Activated CD4-positive, alpha-beta T cell treated with anti-CD3 and anti-CD28 coated beads, Interleukin-10, Interleukin-2, amounts not matched to agents 100 ng/mL and 50 ng/mL, durations not matched to agents 16 hours and 8 hours (primary cell): ENCODE measurements at regions not wholly inside any gene's neighbourhood (a gene's known extent, or its start where the extent isn't known, plus 50 kb on each side); places are given as distances from the start of the nearest gene placed in this dataset.

Experiments
- DNase-seq: peaks from one replicate; pipeline ENCODE4 v3.0.0-alpha.2; 2020

- DNase-seq = peak; percentile 90
These were observed 524.2 kb upstream of the TCF4 start for GRCh38 chr18:56112013-56112749.

GRCh38 chr18:56109757-56110156 lies 521.8 kb upstream of the TCF4 start:
- no peak for DNase-seq

GRCh38 chr18:56108478-56109367 lies 520.7 kb upstream of the TCF4 start:
- DNase-seq = no peak

- DNase-seq = no peak
These were observed 520.0 kb upstream of the TCF4 start for GRCh38 chr18:56107821-56108477.

GRCh38 chr18:56100090-56100722 lies 512.2 kb upstream of the TCF4 start:
- no peak for DNase-seq

GRCh38 chr18:56097621-56098020 lies 509.6 kb upstream of the TCF4 start:
- DNase-seq = no peak

GRCh38 chr18:56096861-56097260 lies 508.9 kb upstream of the TCF4 start:
- DNase-seq = no peak

GRCh38 chr18:56089612-56090258 lies 501.7 kb upstream of the TCF4 start:
- DNase-seq = no peak

- DNase-seq = no peak
These were observed 498.8 kb upstream of the TCF4 start for GRCh38 chr18:56086786-56087185.

GRCh38 chr18:56086176-56086575 lies 498.2 kb upstream of the TCF4 start:
- no peak for DNase-seq

GRCh38 chr18:56085551-56085950 lies 497.6 kb upstream of the TCF4 start:
- no peak for DNase-seq

- DNase-seq = no peak
These were observed 495.7 kb upstream of the TCF4 start for GRCh38 chr18:56083523-56084287.

- DNase-seq = no peak
These were observed 495.1 kb upstream of the TCF4 start for GRCh38 chr18:56083097-56083521.

GRCh38 chr18:56076723-56077122 lies 488.7 kb upstream of the TCF4 start:
- no peak for DNase-seq

GRCh38 chr18:56068701-56069100 lies 480.7 kb upstream of the TCF4 start:
- DNase-seq = no peak

GRCh38 chr18:56067969-56068671 lies 480.1 kb upstream of the TCF4 start:
- DNase-seq = no peak

- no peak for DNase-seq
These were observed 479.4 kb upstream of the TCF4 start for GRCh38 chr18:56067214-56067894.

GRCh38 chr18:56066524-56067213 lies 478.7 kb upstream of the TCF4 start:
- DNase-seq = no peak

- DNase-seq = no peak
These were observed 477.1 kb upstream of the TCF4 start for GRCh38 chr18:56065086-56065485.

GRCh38 chr18:56062931-56063330 lies 474.9 kb upstream of the TCF4 start:
- DNase-seq = no peak
